SK-N-MC (cell line): ENCODE measurements at regions not wholly inside any gene's neighbourhood (a gene's known extent, or its start where the extent isn't known, plus 50 kb on each side); places are given as distances from the start of the nearest gene placed in this dataset.

Experiments used
- EZH2 ChIP-seq: fragments of 200-600 bp; sonication (generic); IDR thresholded peaks from one replicate; pipeline ENCODE4 v1.6.1; 2017; ENCODE audit warnings: antibody characterized with exemption
- POLR2AphosphoS5 ChIP-seq: IDR thresholded peaks from 2 replicates; pipeline ENCODE4 v1.6.1; 2012; ENCODE audit warnings: mild to moderate bottlenecking, low read depth, low read length, borderline replicate concordance

GRCh38 chr19:30862876-30863275 is 486.4 kb downstream of the TSHZ3 start:
- TF ChIP-seq POLR2AphosphoS5 (no peak), EZH2 (no peak)
